HG02678 (cell line): ENCODE measurements at regions not wholly inside any gene's neighbourhood (a gene's known extent, or its start where the extent isn't known, plus 50 kb on each side); places are given as distances from the start of the nearest gene placed in this dataset.
"Not testable (repeated sequence)": the region's sequence is repeated elsewhere in the genome, so short reads cannot be mapped to it uniquely, and the experiment has no call there.

Experiments
- ATAC-seq: cut with Tn5 transposase; IDR thresholded peaks from one replicate; pipeline ENCODE4 v1.9.1; 2021; ENCODE audit warnings: mild to moderate bottlenecking, moderate library complexity; ENCODE audit not compliant: unreplicated experiment

DNA sequence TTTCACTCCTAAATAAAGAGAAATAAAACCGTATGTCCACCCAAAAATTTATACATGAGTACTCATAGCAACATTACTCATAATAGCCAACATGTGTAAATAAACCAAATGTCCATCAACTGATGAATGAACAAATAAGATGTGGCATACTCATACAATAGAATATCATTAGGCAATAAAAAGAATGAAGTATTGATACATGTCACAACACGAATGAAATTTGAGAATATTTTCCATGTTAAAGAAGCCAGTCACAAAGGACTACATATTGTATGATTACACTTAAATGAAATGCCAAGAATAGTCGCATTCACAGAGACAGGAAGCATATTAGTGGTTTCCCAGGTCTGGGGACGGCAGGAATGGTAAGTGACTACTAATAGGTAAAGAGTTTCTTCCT lies 869.2 kb downstream of the IGSF11 start:
- no peak for ATAC-seq

DNA sequence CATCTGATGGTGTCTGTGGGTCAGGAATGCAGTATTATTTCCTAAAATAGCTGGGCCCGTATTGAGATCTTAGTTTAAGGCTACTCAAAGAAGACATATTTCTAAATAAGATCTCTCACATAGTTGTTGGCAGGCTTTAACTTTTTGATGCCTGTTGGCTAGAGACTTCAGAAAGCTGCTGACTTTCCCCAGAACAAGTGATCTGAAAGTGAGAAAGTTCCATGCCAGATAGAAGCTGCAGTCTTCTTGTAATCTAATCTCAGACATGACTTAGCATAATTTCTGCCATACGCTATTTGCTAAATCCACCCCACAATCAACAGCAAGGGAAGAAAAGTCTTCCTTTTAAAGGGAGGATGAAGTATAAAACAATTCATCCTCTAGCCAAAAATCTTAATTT lies 867.1 kb downstream of the IGSF11 start:
- no peak for ATAC-seq

DNA sequence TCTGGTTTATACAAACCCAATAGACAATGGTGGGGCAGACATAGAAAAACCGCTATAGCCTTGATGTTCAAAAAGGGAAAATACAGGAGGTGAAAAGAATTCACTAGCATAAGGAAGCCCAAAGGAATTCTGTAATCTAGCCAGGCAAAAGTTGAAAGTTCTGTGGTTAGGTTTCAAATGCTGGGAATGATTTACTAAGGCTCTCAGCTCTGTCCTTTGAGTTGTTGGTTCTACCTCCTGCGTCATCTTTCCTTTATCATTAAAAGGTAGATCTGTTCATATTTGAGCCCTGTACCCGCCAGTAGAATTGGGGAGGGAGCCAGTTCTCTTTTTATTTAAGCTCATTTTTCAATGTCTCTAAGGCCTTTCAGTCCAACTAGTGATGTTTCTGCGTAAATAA lies 866.5 kb downstream of the IGSF11 start:
- no peak for ATAC-seq

DNA sequence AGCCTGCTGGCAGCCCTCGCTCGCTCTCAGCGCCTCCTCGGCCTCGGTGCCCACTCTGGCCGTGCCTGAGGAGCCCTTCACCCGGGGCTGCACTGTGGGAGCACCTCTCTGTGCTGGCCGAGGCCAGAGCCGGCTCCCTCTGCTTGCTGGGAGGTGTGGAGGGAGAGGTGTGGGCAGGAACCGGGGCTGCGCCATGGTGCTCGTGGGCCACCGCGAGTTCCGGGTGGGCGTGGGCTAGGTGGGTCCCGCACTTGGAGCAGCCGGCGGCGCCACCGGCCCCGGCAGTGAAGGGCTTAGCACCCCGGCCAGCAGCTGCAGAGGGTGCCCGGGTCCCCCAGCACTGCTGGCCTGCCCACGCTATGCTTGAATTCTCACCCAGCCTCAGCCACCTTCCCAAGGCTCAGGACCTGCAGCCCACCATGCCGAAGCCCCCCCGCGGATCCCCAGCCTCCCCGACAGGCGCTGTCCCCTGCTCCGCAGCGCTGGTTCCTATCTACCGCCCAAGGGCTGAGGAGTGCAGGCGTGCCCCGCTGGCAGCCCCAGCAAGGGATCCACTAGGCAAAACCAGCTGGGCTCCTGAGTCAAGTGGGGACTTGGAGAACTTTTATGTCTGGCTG lies 863.3 kb downstream of the IGSF11 start:
- no peak for ATAC-seq

DNA sequence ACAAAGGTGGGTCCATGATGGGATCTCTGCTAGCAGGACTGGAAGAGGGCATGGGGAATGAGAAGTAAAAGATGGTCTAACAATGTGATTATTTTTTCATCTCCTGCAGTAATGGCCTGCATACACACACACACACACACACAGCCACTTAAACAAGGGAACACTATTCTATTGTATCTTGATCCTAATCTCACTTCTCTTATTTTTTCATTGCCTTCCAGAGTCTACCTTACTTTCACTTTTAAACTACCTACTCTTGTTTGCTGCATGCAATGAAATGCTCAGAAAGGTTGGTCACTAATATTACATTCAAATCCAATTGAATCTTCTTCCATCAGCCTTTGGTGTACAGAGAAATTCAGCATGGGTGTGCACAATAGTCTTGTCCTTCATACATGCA lies 853.8 kb downstream of the IGSF11 start:
- no peak for ATAC-seq

DNA sequence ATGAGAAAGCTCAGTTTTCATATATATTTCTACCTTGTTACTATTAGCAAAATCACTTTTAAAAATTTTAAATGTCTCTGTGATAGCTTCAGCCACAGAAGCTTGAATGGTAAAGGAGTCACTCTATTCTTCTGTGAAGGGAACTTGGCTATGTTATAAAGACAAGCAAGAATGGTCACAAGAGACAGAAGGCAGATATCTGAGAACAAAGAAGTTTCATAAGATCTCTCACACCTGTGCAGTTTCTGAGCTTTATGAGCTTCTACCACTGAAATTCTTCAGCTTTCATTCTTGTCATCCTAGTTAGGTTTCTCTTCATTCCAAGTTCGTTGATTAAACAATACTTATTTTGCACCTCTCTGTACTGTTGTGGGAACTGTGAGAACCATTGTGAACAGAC lies 853.4 kb downstream of the IGSF11 start:
- no peak for ATAC-seq

DNA sequence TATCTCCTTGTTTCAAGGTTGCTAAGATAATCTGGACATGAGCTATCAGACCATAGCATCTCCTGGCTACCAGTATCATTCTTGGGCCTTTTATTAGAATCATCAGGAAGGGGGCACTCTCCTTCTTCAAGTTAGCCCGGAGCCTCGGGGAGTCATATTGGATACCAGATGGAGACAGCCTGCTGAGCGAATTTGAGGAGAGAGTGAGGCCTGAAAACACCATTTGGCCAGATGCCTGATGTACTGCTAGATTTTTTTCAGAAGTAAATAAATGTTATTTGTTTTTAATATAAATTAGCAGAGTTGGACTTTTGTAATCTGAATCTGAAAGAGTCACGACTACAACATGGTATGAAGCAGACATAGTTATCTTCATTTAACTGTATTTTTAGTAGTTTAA lies 848.6 kb downstream of the IGSF11 start:
- no peak for ATAC-seq

DNA sequence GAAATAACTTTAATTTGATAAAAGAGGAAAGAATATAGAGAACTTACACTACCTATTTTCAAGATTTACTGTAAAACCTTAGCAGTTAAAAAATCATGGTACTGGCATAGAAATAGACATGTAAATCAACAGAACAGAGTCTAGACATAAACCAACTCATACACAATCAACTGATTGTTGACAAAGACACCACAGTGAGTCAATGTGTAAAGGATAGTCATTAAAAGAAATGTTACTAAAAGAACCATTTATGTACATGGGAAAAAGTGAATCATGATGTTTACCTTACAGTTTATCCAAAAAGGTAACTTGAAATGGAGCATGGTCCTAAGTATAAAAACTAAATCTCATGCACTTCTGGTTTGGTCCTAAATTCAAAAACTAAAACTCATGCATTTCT lies 847.4 kb downstream of the IGSF11 start:
- no peak for ATAC-seq

DNA sequence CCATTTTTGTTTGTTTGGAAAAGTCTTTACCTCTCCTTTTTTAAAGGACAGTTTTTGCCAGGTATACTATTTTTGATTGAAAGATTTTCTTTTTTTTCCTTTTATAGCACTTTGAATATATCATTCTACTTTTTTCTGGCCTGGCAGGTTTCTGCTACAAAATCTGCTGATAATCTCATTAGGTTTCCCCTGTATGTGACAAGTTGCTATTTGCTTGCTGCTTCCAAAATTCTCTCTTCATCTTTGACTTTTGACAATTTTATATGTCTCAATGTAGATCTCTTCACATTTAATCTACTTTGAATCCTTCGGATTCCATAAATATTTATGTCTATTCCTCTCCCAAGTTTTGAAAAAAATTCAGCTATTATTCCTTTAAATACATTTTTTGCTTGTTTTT lies 838.5 kb downstream of the IGSF11 start:
- no peak for ATAC-seq

DNA sequence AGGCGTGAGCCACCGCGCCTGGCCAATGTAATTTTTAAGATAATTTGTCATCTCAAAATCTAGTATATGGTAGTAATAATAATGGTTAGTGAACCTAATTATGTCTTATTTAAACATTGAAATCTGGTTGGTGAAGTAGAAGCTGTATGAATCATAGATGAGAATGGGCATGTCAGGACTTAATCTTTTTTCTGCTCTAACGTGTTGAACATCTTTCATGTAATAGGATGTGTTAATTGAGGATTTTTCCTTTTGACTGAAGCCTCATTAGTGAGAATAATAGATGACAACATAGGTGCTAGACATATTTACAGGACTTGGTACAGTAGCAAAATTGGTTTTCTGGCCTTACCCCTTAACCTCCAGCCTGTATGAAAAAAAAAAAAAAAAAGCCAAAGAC lies 835.6 kb downstream of the IGSF11 start:
- ATAC-seq = no peak

DNA sequence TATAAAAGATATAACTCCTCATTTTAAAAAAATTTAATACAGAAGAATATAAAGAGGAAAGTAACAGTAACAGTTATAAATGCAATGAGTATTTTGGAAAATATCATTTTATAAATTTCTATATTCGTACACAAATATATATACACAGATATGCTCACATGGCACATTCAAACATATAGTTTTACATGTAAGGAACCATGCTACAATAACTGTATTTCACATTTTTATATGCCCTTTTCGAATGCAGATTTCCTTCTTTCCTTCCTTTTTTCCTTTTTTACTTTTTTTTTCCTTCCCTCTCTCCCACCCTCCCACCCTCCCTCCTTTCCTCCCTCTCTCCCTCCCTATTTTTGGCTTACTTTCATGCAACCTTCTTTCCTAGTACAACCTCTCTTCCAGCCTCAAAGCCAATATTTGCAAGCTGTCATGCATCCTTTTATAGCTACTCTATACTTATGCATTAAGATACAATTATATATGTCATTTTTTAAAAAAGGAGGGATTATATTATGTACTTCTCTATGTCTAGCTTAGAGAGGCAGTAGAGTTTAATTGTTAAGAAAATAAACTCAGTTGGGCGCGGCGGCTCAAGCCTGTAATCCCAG lies 830.5 kb downstream of the IGSF11 start:
- ATAC-seq = no peak

DNA sequence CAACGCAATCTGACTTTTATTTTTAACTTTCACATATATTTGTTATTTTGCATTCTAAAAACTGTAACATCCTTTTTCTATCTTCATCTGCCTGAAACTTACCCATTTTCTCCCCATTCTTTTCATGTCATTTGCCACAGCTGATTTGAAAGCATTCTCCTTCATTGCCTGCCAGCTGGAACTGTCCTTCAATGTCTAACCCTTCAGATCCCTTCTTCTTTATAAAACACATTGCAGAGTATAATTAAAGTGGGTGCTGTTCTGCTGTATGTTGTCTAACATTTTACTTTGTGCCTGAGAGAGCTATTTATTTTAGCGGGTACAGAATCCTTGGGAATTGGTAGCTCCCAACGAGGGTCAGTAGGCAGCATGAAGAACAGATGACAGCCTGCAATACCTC lies 827.4 kb downstream of the IGSF11 start:
- ATAC-seq = no peak

DNA sequence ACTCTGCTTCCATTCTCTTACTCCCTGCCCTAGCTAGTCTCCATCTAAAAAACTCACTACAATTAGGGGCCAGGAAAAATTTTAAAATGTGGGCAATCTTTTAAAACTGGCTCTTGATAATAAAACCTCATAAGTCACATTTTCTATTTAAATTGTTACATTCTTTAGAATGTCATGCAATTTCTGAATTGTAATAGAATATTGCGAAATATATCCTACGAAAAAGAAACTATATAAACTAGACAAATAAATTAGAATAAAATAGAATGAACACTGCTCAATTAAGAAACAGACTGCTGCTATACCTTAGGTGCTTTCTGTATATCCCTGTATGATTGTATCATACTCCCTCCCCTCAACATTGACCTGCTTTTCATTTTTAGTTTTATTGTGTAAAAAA lies 826.0 kb downstream of the IGSF11 start:
- no peak for ATAC-seq

DNA sequence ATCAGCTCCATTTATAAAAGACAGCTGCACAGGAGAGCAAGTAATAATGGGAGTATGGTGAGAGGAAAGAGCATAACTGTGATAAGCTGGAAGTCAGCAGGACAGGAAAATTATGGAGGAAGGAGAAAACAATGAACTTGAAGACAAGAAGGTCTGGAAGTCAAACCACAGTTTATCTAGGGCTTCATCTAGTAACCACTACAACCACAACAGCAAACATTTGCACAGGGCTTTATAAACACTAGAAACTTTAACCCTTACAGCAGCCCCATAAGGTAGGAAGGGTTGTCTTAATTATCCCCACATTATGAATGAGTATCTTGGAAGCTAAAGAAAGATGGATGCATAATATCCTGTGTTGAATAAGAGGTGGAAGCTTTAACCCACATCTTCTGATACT lies 820.8 kb downstream of the IGSF11 start:
- ATAC-seq = no peak

DNA sequence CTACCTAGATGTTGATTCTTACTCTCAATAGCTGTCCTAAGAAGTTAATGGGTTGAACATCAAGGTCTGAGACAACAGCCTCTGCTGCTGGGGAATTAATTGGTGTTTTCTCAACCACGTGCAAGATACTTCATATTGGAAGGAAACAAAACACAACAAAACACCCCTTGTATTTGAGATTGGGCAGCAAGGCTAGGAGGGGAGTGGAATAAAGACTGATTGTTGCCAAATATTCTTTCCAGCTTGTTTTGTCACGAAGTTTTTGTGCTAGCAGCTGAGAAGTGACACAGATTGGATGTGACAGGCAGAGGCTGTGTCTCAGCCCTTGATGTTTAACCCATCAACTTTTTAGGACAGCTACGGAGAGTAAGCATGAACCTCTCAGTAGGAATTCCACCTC lies 808.4 kb downstream of the IGSF11 start:
- ATAC-seq = no peak

DNA sequence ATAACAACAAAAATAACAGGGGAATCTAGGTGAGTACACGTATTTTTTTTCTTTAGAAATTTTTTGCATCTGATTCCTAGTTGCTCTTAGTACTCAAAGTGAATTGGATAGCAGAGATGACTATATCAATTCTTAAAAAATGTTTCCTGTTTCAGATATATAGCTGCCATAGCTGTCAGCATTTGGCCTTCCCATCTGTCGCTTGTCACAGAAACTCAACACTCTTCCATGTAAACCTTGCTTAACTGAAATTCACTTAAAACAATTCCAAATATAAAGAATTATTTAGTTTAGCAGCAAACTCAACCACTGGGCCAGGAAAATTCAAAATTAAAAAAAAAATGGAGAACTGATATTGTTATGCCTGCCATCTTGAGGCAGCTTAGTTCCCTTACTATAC lies 807.5 kb downstream of the IGSF11 start:
- ATAC-seq = no peak

DNA sequence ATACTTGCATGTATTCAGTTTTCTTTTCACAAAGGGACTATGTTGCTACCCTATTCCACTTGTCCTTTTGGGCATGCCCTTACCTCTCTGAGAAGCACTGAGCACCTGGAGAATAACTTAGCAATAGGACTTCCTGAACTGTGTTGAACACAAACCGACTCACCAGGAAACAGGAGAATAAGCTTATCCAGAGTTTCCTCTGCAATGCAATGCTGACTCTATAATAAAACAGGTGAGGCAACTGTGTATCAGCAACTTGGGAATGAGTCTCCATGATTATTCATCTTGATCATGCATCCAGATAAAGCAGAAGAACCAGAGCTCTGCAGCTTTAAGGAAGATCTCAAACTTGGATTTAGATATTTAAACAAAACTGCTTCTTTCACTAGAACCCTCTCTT lies 806.5 kb downstream of the IGSF11 start:
- ATAC-seq = no peak

DNA sequence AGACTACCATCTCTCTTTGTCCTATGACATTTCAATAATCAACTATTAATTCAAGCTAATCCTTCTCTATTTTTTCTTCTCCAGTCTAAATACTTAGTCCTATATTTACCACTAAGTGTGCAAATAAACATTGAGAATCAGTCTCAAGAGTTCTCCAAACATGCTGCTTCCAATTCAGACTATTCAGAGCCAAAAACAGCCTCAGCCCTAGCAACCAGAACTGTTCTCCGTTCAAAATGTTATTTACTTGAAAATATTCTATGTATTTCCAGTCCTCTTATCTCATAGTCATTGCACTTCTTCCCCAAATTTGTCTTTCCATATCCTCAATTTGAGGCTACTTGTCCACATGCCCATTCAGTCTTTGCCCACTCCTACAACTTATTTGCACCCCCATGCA lies 805.5 kb downstream of the IGSF11 start:
- no peak for ATAC-seq

DNA sequence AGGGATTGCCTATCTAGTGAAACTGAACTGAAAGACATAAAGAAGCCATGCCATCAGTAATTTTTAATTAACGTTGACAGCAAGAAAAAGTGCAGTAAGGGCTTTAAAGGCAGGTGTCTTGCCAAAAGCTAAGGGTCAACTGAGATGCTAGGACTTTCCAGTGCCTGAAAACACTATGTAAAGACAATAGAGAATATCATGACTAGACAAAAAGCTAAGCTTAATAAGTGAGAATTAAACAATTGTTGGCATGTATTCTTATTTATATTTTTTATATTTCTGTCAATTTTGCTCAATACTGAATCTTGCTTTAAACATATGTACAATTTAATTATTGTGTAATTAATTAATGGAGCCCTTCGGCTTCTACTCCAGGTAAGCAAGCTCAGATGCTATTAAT lies 803.1 kb downstream of the IGSF11 start:
- no peak for ATAC-seq

DNA sequence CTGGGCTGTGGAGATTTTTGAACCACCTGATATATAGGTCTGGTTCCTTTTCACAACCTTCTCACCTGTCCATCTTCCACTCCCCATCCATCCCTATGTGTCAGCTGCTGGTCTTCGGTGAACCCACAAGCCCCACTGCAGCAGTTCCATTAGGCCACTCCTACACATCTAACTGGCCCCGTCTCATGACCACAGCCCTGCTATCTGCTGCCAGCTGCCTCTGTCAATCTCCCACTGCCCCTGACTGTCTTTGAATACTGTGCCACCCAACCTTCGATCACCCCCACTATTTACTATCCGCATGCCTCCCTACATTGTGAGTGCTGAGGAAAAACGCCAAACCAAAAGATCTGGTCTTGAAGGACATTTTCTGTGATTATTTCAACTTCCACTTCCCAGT lies 795.4 kb downstream of the IGSF11 start:
- no peak for ATAC-seq

DNA sequence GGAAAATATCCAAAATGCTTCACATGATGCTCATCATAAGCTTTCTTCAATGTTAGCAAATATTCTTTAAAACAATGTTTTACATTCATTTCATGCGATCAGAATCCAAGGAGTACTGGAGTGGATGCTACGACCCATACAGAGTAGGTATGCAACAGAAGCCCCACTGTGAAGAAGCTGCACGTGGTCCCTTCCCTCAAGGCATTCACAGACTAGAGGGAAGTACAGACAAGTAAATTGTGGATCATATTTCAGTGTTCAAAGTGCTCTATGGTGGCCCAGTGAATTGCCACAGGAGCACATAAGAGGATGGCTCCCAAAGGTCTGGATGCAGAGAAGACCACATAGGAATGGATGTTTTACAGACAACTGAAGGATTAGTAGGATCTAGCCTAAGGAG lies 789.9 kb downstream of the IGSF11 start:
- no peak for ATAC-seq

DNA sequence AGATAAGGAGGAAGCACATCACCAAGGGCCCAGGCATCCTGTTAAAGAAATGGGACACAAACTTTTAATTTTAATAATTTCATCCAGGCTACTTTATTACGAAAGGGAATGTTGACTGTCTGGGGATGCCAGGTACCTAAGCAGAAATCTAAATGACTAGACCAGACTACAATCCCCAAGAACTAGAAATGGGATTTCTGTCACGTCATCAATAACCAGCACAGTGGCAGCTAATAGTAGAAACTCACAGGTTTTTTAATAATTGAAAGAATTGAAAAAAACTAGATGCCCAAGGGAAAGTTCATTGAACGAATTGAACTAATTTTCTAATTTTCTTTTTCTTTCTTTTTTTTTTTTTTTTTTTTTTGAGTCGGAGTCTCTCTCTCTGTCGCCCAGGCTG lies 789.3 kb downstream of the IGSF11 start:
- ATAC-seq = no peak

DNA sequence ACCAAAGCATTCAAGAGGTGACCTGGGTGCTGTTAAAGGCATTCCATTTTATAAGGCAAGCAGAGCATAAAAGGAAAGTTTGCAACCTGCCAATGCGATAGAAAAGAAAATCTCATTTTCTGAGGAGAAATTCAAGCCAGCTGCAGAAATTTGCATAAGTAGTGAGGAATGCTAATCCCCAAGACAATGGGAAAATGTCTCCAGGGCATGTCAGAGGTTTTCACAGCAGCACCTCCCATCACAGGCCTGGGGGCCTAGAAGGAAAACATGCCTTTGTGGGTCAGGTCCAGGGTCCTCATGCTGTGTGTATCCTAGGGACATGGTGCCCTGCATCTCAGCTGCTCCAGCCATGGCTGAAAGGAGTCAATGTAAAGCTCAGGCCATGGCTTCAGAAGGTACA lies 775.8 kb downstream of the IGSF11 start:
- not testable (repeated sequence) for ATAC-seq
